Pons (tissue), 1 donor: ENCODE measurements at regions not wholly inside any gene's neighbourhood (a gene's known extent, or its start where the extent isn't known, plus 50 kb on each side); places are given as distances from the start of the nearest gene placed in this dataset.

ENCODE experiments used
- DNase-seq: peaks from one replicate; pipeline ENCODE4 v3.0.0-alpha.2; 2016; ENCODE audit warnings: low spot score

DNA sequence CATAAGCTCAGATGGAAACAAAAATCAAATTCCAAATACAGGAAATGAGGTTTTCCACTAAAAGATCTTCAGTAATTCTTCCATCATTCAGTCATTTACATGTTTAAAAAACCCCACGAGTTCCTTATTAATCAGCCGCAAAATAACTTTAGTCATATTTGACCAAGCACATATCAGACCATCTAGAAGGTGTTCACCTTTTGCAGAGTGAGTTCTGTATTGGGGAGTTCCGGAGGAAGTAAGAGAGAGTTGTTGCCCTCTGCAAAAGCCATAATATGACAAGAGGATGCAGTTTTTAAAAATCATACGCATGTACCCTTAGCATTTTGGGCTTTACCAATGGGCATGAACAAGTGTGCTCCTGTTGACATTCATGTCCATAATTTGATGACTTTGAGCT is 61.6 kb downstream of the CCR1 start:
- no peak for DNase-seq

GRCh38 chr3:46146021-46146420 is 62.1 kb downstream of the CCR1 start:
- DNase-seq, result no peak

DNA sequence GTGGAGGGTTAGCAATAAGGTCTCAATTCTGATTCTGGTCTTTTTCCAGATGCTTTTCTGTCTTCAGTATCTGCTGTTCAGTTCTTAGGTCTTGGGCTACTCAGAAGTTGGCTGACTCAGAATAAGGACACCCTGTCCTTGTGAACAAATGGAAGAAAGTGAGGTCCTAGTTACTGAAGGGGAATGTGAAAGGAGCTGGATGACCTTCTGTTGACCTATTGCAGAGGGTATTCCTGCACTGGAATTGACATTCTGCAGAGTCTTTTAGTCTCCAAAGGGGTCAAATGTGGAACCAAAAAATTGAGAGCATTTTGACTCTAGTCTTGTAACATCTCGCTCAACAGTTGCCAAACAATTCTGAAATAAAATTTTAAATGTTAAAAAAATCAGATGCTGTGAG is 63.0 kb downstream of the CCR1 start:
- DNase-seq, result no peak

DNA sequence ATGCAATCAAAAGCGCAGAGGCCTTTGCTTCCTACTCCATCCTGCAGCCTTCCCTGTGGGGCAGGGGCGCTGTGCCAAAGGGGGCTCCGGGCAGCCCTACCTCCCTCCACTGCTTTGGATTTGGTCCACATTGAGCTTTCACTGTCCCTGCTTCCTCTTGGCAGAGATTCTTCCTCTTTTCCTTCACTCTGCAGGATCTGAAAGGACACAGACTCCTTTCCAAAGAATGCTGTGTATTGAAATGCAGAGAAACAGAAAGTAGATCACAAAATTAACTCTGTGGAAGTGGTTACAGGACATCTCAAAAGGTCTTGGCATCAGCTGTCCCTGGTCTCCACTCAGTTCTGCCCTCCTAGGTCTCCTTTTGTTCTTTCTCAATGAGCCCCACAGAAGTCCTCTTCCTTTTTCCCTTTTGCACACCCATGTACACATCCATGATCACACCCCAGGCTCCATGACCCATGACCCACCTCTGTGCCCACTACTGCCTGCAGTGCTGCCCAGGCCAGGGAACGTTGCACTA is 64.1 kb downstream of the CCR1 start:
- DNase-seq, result peak; percentile 83

DNA sequence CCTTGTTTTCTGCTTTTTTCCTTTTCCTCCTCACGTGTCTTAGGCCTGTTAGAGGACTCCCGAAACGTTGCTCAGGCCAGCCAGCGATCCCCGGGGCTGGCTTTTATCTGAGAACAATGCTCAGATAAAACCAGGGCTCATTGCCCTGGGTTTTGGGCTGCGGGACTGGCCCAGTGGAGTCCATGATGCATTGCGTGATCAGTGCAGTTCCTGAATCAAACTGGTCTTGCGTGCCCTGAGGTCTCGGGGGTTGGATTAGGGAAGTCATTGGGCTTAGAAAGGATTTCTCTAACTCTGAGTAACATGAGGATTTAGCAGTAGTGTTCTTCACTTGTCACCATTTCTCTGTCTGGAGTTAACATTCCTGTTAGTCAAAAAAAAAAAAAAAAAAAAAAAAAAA is 66.3 kb downstream of the CCR1 start:
- DNase-seq, result peak; percentile 9

GRCh38 chr3:46138581-46138980 is 69.5 kb downstream of the CCR1 start:
- DNase-seq, result no peak

GRCh38 chr3:46135475-46135874 is 72.6 kb downstream of the CCR1 start:
- peak; percentile 28 for DNase-seq

DNA sequence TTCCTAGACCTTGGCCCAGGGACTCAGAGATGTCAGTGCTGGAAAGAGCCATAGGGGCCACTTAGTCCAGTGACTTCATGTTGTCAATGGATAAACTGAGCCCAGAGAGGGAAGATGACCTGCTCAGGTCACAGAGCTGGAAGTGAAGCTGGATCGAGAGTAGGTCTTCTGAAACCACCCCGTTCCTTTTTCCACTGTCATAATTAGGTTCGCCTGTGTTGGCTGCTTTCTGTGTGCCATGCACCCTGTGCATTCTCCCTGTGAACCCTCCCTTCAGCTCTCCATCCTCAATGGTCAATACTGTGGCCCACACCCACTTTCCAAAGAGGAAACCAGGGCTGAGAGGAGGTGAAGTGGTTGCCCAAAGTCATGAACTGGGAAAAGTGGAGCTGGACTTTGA is 74.8 kb downstream of the CCR1 start:
- no peak for DNase-seq

- no peak for DNase-seq
Observed at GRCh38 chr3:46132565-46132964, 75.5 kb downstream of the CCR1 start.

DNA sequence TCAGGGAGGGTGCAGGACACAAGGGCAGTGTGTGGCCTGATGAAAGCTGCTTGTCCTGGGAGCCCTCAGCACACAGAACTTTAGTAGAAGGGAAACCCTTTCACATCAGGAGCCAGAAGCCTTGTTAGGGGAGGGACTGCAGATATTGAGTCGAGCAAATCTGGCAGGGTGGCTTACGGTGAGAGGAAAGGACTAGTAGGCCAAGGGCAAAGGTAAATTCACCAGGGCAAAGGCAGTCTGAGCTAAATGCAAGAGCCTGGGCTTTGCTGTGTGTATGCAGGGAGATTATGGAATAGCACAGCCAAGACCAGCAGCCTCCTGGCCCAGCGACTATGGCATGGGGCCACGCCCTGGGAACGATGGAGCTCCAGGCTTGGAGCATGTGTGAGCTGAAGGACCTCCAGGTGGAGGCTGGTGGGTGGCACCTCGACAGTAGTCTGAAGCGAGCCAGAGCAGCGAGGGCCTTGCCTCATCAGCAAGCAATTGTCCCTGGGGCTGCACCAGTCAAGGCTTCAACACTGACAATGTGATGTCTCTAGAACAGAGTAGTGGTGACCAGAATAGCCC is 76.1 kb downstream of the CCR1 start:
- DNase-seq, result no peak

DNA sequence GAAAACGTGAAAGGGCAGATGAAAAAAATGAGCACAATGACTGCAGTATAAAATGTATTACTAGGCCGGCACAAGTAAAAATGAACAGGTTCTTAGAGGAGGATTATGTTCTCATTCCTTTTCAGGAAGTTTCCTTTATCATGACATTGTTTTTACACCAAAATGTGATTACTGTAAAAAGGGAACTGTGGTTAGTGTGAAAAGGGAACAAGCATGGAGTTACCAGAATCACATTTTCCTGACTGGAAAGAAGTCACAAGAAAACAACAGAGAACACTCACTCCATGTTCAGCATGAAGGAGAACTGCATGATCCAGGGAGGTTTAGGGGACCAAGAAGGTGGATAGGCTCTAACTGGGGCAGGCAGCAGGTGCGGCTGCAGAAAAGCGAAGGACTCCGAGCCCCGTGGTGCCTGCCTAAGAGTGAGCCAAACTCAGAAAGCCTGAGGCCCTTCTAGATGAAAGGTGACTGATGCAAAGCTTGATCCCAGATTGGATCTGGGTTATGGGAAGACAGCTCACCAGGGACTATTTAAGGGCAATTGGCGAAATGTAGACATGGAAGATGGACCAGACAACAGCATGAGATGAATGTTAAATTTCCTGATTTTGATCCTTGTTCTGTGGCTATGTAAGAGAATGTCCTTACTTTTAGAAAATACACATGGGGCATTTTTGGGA is 77.3 kb downstream of the CCR1 start:
- peak; percentile 53 for DNase-seq

DNA sequence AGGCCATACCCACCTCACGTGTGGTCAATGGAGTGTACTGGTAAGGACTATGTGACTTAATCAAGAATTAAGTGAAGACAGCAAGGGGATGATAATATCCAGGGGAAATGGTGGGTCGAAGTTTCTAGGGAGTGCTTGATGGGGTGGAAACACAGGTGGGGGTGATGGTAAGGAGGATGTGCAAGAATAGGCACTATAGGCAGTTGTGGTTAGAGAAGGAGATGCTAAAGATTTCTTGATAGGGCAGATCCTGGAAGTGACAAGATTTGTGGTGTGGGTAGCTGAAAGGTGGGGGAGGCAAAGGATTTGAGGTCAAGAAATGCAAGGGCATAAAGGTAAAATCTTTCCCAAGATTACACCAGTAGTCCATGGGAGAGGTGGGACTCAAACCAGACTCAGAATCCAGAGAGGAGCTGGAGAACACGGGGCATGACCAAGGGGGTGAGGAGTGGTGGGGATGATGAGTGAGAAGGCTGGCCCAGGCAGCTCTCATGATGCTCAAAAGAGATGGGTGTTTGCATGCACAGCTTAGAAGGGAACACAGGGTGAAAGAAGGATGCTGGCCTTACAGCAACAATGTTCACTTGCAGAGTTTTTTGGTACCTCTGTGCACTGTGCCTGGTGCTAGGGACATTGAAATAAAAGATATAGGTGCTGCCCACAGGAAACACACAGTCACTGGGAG is 78.4 kb downstream of the CCR1 start:
- no peak for DNase-seq

GRCh38 chr3:46127503-46127902 is 80.6 kb downstream of the CCR1 start:
- DNase-seq, result no peak

- no peak for DNase-seq
Observed at GRCh38 chr3:46124216-46125177, 83.6 kb downstream of the CCR1 start.

DNA sequence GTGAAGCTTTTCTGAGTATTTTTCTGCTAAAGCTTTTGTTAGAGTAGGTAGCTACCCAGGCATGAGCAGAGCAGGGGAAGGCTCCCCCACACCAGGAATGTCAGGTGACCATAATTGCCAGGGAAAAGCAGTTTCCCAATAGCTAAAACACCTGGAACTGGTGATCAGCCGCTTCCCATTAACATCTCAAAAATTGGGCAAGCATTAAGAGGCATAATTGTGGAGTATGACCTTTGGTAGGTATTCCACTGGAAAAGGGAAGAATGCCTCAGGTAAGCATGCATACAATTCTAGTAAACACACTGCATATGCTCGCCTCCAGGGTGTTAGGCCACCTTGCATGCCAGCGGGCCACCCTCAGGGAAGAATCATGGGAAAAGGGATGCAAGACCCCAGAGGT is 84.5 kb downstream of the CCR1 start:
- DNase-seq, result no peak

DNA sequence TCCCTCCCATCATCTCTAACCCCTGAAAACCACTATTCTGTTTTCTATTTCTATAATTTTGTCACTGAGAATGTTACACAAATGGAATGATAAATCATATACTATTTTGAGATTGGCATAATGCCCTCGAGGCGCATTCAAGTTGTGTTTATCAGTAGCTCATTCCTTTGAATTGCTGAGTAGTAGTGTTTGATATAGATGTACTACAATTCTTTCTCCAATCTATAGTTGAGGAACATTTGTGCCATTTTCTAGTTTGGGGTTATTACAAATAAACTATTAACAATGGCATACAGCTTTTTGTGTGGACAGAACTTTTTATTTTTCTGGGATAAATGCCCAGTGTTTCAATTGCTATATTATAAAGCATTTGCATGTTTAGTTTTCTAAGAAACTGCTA is 86.0 kb downstream of the CCR1 start:
- DNase-seq, result no peak

DNA sequence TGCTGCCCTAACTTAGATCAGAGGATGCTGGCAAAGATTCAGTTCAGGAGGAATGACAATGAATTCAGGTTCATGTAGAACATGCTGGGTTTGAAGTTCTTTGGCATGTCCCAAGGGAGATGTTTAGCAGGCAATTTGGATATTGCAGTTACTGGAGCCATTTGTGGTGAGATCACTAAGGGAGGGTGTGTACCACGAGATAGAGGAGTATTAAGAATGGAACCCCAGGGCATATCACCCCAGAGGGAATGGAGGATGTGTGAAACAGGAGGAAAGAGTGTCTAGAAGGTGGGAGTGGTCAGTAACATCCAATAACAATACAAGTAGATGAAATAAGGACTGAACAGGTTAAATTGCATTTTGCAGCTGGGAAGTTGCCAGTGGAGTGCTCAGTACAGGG is 87.1 kb downstream of the CCR1 start:
- no peak for DNase-seq

GRCh38 chr3:46119709-46120498 is 88.2 kb downstream of the CCR1 start:
- DNase-seq, result no peak

DNA sequence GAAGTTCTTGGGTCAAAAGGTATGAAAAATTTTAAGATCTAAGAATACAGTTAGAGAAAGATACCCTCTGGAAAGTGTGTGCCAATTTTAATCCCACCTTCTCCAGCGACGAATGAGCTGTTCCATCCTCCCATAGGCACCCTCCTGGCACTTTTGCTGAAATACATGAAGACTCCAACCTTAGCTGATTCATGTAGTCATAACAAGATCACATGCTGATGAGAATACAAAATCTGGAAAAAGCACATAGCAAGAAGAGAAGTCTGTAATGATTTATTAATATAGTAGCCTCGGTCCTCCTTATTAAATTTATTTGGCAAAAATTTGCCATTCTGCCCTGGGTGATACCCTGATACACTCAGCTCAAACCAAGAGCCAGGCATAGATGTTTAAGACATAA is 88.9 kb downstream of the CCR1 start:
- no peak for DNase-seq

DNA sequence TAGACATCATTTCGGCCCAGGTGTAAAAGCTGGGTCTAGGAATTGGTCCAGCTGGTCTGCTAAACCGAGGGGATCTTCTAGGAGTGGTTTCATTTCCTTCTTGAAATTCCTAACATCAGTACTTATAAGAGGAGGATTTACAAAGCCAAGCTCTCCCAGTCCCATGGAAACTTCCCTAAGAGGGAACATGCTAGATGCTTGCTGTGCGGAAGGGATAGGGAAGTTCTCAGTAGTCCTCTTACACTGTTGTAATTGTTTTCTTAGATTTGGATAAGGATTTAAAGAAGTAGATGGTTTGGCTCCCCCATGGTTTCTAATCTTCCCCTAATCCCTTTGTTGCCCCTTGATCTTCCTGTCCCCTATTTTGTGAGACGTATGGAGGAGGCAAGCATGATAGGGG is 89.7 kb upstream of the XCR1 start:
- DNase-seq, result no peak

DNA sequence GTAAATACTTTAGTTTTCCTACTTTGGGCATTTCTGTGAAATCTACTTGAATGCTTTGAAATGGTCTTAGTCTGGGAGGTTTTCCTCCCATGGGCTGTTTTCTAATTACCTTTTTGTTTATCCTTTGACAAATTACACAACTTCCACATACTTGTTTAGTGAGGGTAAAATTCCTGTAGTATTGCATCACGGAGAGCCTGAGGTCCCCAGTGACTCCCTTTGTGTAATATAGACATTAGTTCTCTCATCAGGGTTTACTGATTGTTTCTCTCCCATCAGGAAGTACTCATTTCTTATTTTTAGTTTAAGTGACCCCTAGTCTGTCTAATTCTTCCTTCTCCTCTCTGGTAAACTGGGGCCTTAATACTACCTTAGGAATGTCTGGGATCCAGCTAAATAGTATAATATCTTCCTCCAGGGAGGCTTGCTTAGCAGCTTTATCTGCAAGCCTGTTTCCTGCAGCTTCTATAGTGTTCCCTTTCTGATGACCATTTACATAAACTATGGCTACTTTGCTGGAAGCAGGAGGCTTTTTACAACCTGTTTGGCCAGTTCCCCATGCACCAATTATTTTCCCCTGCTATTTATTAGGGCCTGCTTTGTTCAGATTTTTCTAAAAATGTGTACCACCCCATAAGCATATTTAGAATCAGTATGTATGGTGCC is 87.2 kb upstream of the XCR1 start:
- DNase-seq, result no peak
